ENCODE measurements at regions not wholly inside any gene's neighbourhood (a gene's known extent, or its start where the extent isn't known, plus 50 kb on each side); places are given as distances from the start of the nearest gene placed in this dataset.

DNA sequence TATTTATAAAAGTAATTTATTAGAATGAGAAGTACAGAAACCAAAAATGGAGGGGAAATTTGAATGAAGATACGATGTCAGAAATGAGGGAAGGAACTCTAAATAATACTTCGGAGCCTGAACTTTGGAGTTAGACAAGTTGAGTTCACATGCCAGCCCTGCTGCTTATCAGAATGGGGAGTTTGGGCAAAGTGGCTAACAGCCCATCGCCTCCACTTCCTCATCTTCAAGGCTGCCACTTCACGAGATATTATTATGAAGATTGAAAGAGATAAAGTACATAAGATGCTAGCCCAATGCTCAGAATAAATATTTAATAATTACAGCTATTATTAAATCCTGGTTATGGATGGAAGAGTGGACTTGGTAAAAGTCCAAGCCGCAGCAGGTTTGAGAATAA, 56.2 kb upstream of the ABCA1 start:
- POLR2A ChIA-PET, result no interaction called here
- dilution Hi-C loops (cut with MboI; ENCODE audit: extremely low pct_ligation_motif_present, low sequenced_read_pairs), result no loop called here
- Histone ChIP-seq H4K20me1 (replicated peaks; ENCODE audit: control insufficient read depth, extremely low read depth, insufficient read depth, low read length) (no peaks in the 10 kb centered on the region), H3K9me3 (replicated peaks; ENCODE audit: control insufficient read depth, insufficient read depth, low read length) (no peaks in the 10 kb centered on the region), H3K36me3 (ENCODE audit: control insufficient read depth in 2 of 2, extremely low read depth in 1 of 2, insufficient read depth in 2 of 2, low read length in 2 of 2) (no peaks in the 10 kb centered on the region), H2AFZ (ENCODE audit: low read depth, low read length) (no peak overlapping the region), H3K9ac (replicated peaks; ENCODE audit: extremely low read depth, insufficient read depth, low read length) (no peak overlapping the region), H3K9me1 (replicated peaks; ENCODE audit: control insufficient read depth, extremely low read depth, insufficient read depth, low read length) (no peaks in the 10 kb centered on the region), H3K4me3 (replicated peaks in 1 of 3; ENCODE audit: insufficient read depth in 1 of 3, low read depth in 1 of 3, low read length in 3 of 3) (no peak overlapping the region), H3K79me2 (ENCODE audit: control insufficient read depth, insufficient read depth, low read length) (no peaks in the 10 kb centered on the region), H3K27me3 (ENCODE audit: control insufficient read depth in 2 of 2, insufficient read depth in 2 of 2, low read length in 2 of 2) (peaks cover 1 to 5% of the 10 kb centered on the region in 2 experiments), H3K27ac (ENCODE audit: insufficient read depth, low read depth, low read length) (no peak overlapping the region), H3K4me2 (ENCODE audit: insufficient read depth, low read length) (no peak overlapping the region), H3K4me1 (ENCODE audit: control insufficient read depth, extremely low read depth, insufficient read depth, low read length) (no peaks in the 10 kb centered on the region)
- TF ChIP-seq, protein P1, sequence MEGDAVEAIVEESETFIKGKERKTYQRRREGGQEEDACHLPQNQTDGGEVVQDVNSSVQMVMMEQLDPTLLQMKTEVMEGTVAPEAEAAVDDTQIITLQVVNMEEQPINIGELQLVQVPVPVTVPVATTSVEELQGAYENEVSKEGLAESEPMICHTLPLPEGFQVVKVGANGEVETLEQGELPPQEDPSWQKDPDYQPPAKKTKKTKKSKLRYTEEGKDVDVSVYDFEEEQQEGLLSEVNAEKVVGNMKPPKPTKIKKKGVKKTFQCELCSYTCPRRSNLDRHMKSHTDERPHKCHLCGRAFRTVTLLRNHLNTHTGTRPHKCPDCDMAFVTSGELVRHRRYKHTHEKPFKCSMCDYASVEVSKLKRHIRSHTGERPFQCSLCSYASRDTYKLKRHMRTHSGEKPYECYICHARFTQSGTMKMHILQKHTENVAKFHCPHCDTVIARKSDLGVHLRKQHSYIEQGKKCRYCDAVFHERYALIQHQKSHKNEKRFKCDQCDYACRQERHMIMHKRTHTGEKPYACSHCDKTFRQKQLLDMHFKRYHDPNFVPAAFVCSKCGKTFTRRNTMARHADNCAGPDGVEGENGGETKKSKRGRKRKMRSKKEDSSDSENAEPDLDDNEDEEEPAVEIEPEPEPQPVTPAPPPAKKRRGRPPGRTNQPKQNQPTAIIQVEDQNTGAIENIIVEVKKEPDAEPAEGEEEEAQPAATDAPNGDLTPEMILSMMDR (IDR thresholded peaks at IDR 0.05; ENCODE audit: extremely low read depth in 1 of 2, insufficient read depth in 1 of 2, low read depth in 1 of 2, low read length in 2 of 2), result no peak
- TF ChIP-seq POLR2A (IDR thresholded peaks at IDR 0.05; ENCODE audit: low read depth, low read length) (no peak), JUN (IDR thresholded peaks at IDR 0.05; ENCODE audit: borderline replicate concordance, insufficient read depth, insufficient read length, low read depth) (no peak), GATA2 (IDR thresholded peaks at IDR 0.05; ENCODE audit: insufficient read depth, insufficient read length, low read depth, low read length) (no peak), EZH2 (IDR thresholded peaks at IDR 0.05; ENCODE audit: borderline replicate concordance, low read depth, low read length, severe bottlenecking) (no peak), POLR2AphosphoS5 (IDR thresholded peaks at IDR 0.05; ENCODE audit: insufficient read depth, low read depth, low read length) (no peak), MYC (IDR thresholded peaks at IDR 0.05; ENCODE audit: low read depth, low read length) (no peak), FOS (IDR thresholded peaks at IDR 0.05; ENCODE audit: borderline replicate concordance, insufficient read depth, low read length) (no peak)
- TF ChIP-seq, protein P2, sequence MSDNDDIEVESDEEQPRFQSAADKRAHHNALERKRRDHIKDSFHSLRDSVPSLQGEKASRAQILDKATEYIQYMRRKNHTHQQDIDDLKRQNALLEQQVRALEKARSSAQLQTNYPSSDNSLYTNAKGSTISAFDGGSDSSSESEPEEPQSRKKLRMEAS (IDR thresholded peaks at IDR 0.05; ENCODE audit: insufficient read depth, insufficient read length), result no peak
- no peak for FAIRE-seq
- DNase-seq (ENCODE audit: low read depth, low spot score), result no peak
- CTCF ChIA-PET, result interaction anchor here (1.3 kb wide), 1 partner anchor 121 kb away, joined by 3 read pairs; no protein-coding TSS in a partner anchor
- intact Hi-C loops (cut with micrococcal nuclease), result no loop called here
- no TSS peak for BruUV-seq (replicated peaks)

Measured in endothelial cell of umbilical vein (primary cell).